Hepatocyte (in vitro differentiated cells): ENCODE measurements at regions not wholly inside any gene's neighbourhood (a gene's known extent, or its start where the extent isn't known, plus 50 kb on each side); places are given as distances from the start of the nearest gene placed in this dataset.

Experiments
- DNase-seq: peaks from one replicate; pipeline ENCODE4 v3.0.0-alpha.2; 2016; ENCODE audit warnings: low spot score
- H2AFZ ChIP-seq: fragments of 200-600 bp; sonication (generic); 2 replicates; pipeline ENCODE4 v1.6.0; 2016; ENCODE audit warnings: antibody characterized with exemption, mild to moderate bottlenecking
- H3K27ac ChIP-seq: fragments of 200-600 bp; sonication (generic); 2 replicates; pipeline ENCODE4 v1.5.1; 2016; ENCODE audit warnings: mild to moderate bottlenecking
- H3K27me3 ChIP-seq: fragments of 200-600 bp; sonication (generic); 2 replicates; pipeline ENCODE4 v1.6.1; 2016
- H3K36me3 ChIP-seq: fragments of 200-600 bp; sonication (generic); replicated peaks from 2 replicates; pipeline ENCODE4 v1.5.1; 2016; ENCODE audit warnings: low read depth; ENCODE audit not compliant: insufficient read depth
- H3K4me1 ChIP-seq: fragments of 200-600 bp; sonication (generic); 2 replicates; pipeline ENCODE4 v1.5.1; 2016; ENCODE audit warnings: mild to moderate bottlenecking, moderate library complexity; ENCODE audit not compliant: insufficient read depth
- H3K4me2 ChIP-seq: fragments of 200-600 bp; sonication (generic); 2 replicates; pipeline ENCODE4 v1.6.0; 2016
- H3K4me3 ChIP-seq: fragments of 200-600 bp; sonication (generic); 2 replicates; pipeline ENCODE4 v1.5.1; 2016; ENCODE audit warnings: mild to moderate bottlenecking
- H3K79me2 ChIP-seq: fragments of 200-600 bp; sonication (generic); 2 replicates; pipeline ENCODE4 v1.6.0; 2017; ENCODE audit warnings: mild to moderate bottlenecking
- H3K9me2 ChIP-seq: fragments of 200-600 bp; sonication (generic); replicated peaks from 2 replicates; pipeline ENCODE4 v1.6.0; 2017; ENCODE audit warnings: mild to moderate bottlenecking; ENCODE audit not compliant: insufficient read depth
- H3K9me3 ChIP-seq: fragments of 200-600 bp; sonication (generic); 2 replicates; pipeline ENCODE4 v1.5.1; 2016; ENCODE audit warnings: low read depth, mild to moderate bottlenecking
- H4K20me1 ChIP-seq: fragments of 200-600 bp; sonication (generic); 2 replicates; pipeline ENCODE4 v1.6.0; 2016; ENCODE audit warnings: mild to moderate bottlenecking; ENCODE audit not compliant: insufficient read depth, poor library complexity, severe bottlenecking
- CTCF ChIP-seq: fragments of 200-600 bp; sonication (generic); IDR thresholded peaks from 2 replicates; pipeline ENCODE4 v1.5.1; 2016; ENCODE audit warnings: antibody characterized with exemption, mild to moderate bottlenecking; ENCODE audit not compliant: poor library complexity
- EZH2 ChIP-seq: fragments of 200-600 bp; sonication (generic); IDR thresholded peaks from 2 replicates; pipeline ENCODE4 v1.6.1; 2016; ENCODE audit warnings: antibody characterized with exemption, mild to moderate bottlenecking, borderline replicate concordance
- EZH2phosphoT487 ChIP-seq: fragments of 200-600 bp; sonication (generic); IDR thresholded peaks from one replicate; pipeline ENCODE4 v1.6.1; 2018; ENCODE audit warnings: antibody characterized with exemption, mild to moderate bottlenecking, low read depth, moderate library complexity; ENCODE audit not compliant: unreplicated experiment, severe bottlenecking
- WGBS: methylation state at CpG from one replicate; pipeline ENCODE4 v1.1.6; 2016; ENCODE audit warnings: low lambda C conversion rate; ENCODE audit errors: missing lambda C conversion rate; 5-methylcytosine and 5-hydroxymethylcytosine counted together

GRCh38 chr2:239769554-239770245, 255.4 kb downstream of the NDUFA10 start:
- no peak overlapping the region for H3K27ac ChIP-seq
- no peak for TF ChIP-seq EZH2phosphoT487
- TF ChIP-seq CTCF: no peak
- TF ChIP-seq EZH2: no peak
- no peak for DNase-seq
- no peak overlapping the region for H3K4me2 ChIP-seq
- H3K79me2 ChIP-seq: no peaks in the 10 kb centered on the region
- H3K4me3 ChIP-seq: no peak overlapping the region
- no peaks in the 10 kb centered on the region for H3K36me3 ChIP-seq
- no peaks in the 10 kb centered on the region for H4K20me1 ChIP-seq
- no peaks in the 10 kb centered on the region for H3K9me2 ChIP-seq
- 90% methylated on average over 18 of the region's 18 CpGs for WGBS
- H3K27me3 ChIP-seq: peaks cover 3% of the 10 kb centered on the region
- H3K9me3 ChIP-seq: no peaks in the 10 kb centered on the region
- H3K4me1 ChIP-seq: no peaks in the 10 kb centered on the region
- H2AFZ ChIP-seq: no peak overlapping the region

- Histone ChIP-seq H3K27ac (no peak overlapping the region), H3K27me3 (no peaks in the 10 kb centered on the region), H3K4me1 (no peaks in the 10 kb centered on the region), H2AFZ (no peak overlapping the region), H3K36me3 (no peaks in the 10 kb centered on the region), H3K4me3 (no peak overlapping the region), H4K20me1 (no peaks in the 10 kb centered on the region), H3K79me2 (no peaks in the 10 kb centered on the region), H3K4me2 (no peak overlapping the region), H3K9me3 (no peaks in the 10 kb centered on the region), H3K9me2 (no peaks in the 10 kb centered on the region)
- TF ChIP-seq EZH2phosphoT487: no peak
- no peak for TF ChIP-seq CTCF
- no peak for TF ChIP-seq EZH2
- DNase-seq: no peak
- WGBS: 89% methylated on average over 10 of the region's 10 CpGs
These were observed 256.1 kb downstream of the NDUFA10 start for GRCh38 chr2:239768907-239769553.

- Histone ChIP-seq H3K4me1 (no peaks in the 10 kb centered on the region), H3K36me3 (no peaks in the 10 kb centered on the region), H3K9me2 (no peaks in the 10 kb centered on the region), H4K20me1 (no peaks in the 10 kb centered on the region), H3K4me2 (no peak overlapping the region), H3K9me3 (no peaks in the 10 kb centered on the region), H3K27ac (no peak overlapping the region), H3K4me3 (no peak overlapping the region), H3K27me3 (no peaks in the 10 kb centered on the region), H2AFZ (no peak overlapping the region), H3K79me2 (no peaks in the 10 kb centered on the region)
- TF ChIP-seq CTCF (no peak), EZH2phosphoT487 (no peak), EZH2 (no peak)
- WGBS: 95% methylated on average over 23 of the region's 23 CpGs
- DNase-seq: no peak
These were observed 256.9 kb downstream of the NDUFA10 start for GRCh38 chr2:239768031-239768790.
